RWPE2 (cell line): ENCODE measurements at regions not wholly inside any gene's neighbourhood (a gene's known extent, or its start where the extent isn't known, plus 50 kb on each side); places are given as distances from the start of the nearest gene placed in this dataset.
"Not testable (repeated sequence)": the region's sequence is repeated elsewhere in the genome, so short reads cannot be mapped to it uniquely, and the experiment has no call there.

Experiments used
- ATAC-seq: fragments of 200-7000 bp; cut with Tn5 transposase; 3 replicates; pipeline ENCODE4 v1.9.1; 2021; ENCODE audit warnings: low read depth
- DNase-seq: peaks from one replicate; pipeline ENCODE4 v3.0.0-alpha.2; 2020; ENCODE audit warnings: low spot score
- H3K27ac ChIP-seq: fragments of 450-650 bp; 2 replicates; pipeline ENCODE4 v1.5.1; 2017; ENCODE audit warnings: mild to moderate bottlenecking; ENCODE audit not compliant: poor library complexity, severe bottlenecking
- H3K27me3 ChIP-seq: fragments of 250-450 bp; sonication (Bioruptor Pico); 2 replicates; pipeline ENCODE4 v1.5.1; 2021; ENCODE audit warnings: mild to moderate bottlenecking, moderate library complexity; ENCODE audit not compliant: insufficient read depth, poor library complexity, severe bottlenecking
- H3K36me3 ChIP-seq: fragments of 250-450 bp; sonication (Bioruptor Pico); 2 replicates; pipeline ENCODE4 v1.5.1; 2020; ENCODE audit warnings: low read depth, mild to moderate bottlenecking, moderate library complexity
- H3K4me1 ChIP-seq: fragments of 250-450 bp; sonication (Bioruptor Pico); 2 replicates; pipeline ENCODE4 v1.5.1; 2021; ENCODE audit warnings: mild to moderate bottlenecking, moderate library complexity; ENCODE audit not compliant: insufficient read depth, poor library complexity, severe bottlenecking
- H3K4me3 ChIP-seq: fragments of 250-450 bp; sonication (Bioruptor Pico); 2 replicates; pipeline ENCODE4 v1.5.1; 2021; ENCODE audit warnings: mild to moderate bottlenecking, moderate library complexity; ENCODE audit not compliant: severe bottlenecking
- H3K9me3 ChIP-seq: fragments of 250-450 bp; sonication (Bioruptor Pico); 2 replicates; pipeline ENCODE4 v1.5.1; 2021; ENCODE audit warnings: mild to moderate bottlenecking, moderate library complexity; ENCODE audit not compliant: severe bottlenecking
- CTCF ChIP-seq: fragments of 450-650 bp; IDR thresholded peaks from one replicate; pipeline ENCODE4 v1.5.1; 2017; ENCODE audit warnings: mild to moderate bottlenecking, moderate library complexity; ENCODE audit not compliant: poor library complexity, severe bottlenecking

- TF ChIP-seq CTCF: no peak
- Histone ChIP-seq H3K9me3 (no peaks in the 10 kb centered on the region), H3K36me3 (no peaks in the 10 kb centered on the region), H3K4me1 (no peaks in the 10 kb centered on the region), H3K27ac (no peak overlapping the region), H3K4me3 (no peak overlapping the region), H3K27me3 (peaks cover 8% of the 10 kb centered on the region)
- DNase-seq (no peak), ATAC-seq (no peak)
These were observed 281.3 kb upstream of the NPAP1 start for GRCh38 chr15:24394303-24394702.

DNA sequence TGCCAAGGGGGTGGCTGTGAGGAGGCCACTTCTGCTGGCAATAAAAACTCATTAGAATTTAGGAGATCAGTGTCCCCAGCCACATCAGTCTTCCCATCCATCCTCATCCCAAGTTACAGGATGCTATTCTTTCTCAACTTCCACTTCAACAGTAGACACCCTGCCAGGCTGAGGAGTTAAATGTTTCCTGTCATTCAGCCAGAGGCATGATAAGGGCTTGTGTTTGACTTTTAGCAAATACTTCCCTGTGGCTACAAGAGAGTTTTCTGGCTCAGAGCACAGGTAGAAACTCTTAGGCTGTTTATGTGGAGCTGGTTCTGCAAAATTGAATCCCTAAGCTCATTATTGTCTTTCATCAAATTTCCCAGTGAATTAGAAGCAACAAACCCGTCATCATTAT lies 262.9 kb upstream of the NPAP1 start:
- not testable (repeated sequence) for H3K4me1 ChIP-seq, H3K9me3 ChIP-seq, H3K4me3 ChIP-seq, DNase-seq, H3K27me3 ChIP-seq, H3K36me3 ChIP-seq, ATAC-seq, H3K27ac ChIP-seq

- H3K4me3 ChIP-seq, H3K9me3 ChIP-seq, H3K4me1 ChIP-seq, H3K36me3 ChIP-seq, H3K27ac ChIP-seq, DNase-seq, H3K27me3 ChIP-seq: not testable (repeated sequence)
- peak; percentile 23; the same call in 1 of the 3 replicates for ATAC-seq
These were observed 249.1 kb upstream of the NPAP1 start for GRCh38 chr15:24426286-24427054.

GRCh38 chr15:24427055-24427400 lies 248.5 kb upstream of the NPAP1 start:
- not testable (repeated sequence) for H3K9me3 ChIP-seq, H3K27me3 ChIP-seq, DNase-seq, H3K4me1 ChIP-seq, H3K4me3 ChIP-seq, H3K36me3 ChIP-seq, H3K27ac ChIP-seq
- ATAC-seq: peak; percentile 29; the same call in 1 of the 3 replicates

- ATAC-seq: 0 out of 3 replicates have a peak, but pooled peaks have one; percentile 19
- DNase-seq, H3K9me3 ChIP-seq, H3K4me1 ChIP-seq, H3K36me3 ChIP-seq, H3K4me3 ChIP-seq, H3K27ac ChIP-seq, H3K27me3 ChIP-seq: not testable (repeated sequence)
These were observed 240.3 kb upstream of the NPAP1 start for GRCh38 chr15:24435075-24435820.

DNA sequence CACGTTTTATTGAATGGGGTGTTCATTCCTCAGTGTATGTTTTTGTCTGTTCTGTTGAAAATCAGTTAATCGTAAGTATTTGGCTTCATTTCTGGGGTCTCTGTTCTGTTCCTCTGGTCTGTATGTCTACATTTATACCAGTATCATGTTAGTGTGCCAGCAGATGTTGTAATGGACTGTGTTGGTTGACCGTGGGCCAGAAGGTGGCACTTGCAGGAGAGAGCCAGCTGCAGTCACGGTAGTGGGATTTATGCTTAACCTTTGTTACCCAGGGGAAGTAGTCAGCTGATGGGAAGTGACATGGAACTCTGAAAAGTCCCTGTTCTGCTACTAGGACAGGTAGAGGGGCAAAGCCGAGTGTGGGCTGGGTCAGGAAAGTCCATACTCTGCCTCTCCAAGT lies 238.3 kb upstream of the NPAP1 start:
- H3K27me3 ChIP-seq, H3K9me3 ChIP-seq, H3K4me3 ChIP-seq, H3K27ac ChIP-seq, H3K36me3 ChIP-seq, ATAC-seq, DNase-seq, H3K4me1 ChIP-seq: not testable (repeated sequence)

GRCh38 chr15:24437735-24438134 lies 237.8 kb upstream of the NPAP1 start:
- H3K27me3 ChIP-seq: not testable (repeated sequence)
- ATAC-seq: peak; percentile 26; the same call in 2 of the 3 replicates

GRCh38 chr15:24477107-24478025 lies 198.2 kb upstream of the NPAP1 start:
- not testable (repeated sequence) for H3K9me3 ChIP-seq, DNase-seq, H3K27ac ChIP-seq, H3K4me1 ChIP-seq, H3K36me3 ChIP-seq, H3K4me3 ChIP-seq, H3K27me3 ChIP-seq
- ATAC-seq: peak; percentile 23; the same call in 2 of the 3 replicates

More at GRCh38 chr15:24437735-24438134, 237.8 kb upstream of the NPAP1 start:
- H3K36me3 ChIP-seq, H3K4me1 ChIP-seq, H3K27ac ChIP-seq, H3K9me3 ChIP-seq, H3K4me3 ChIP-seq, DNase-seq: not testable (repeated sequence)

DNA sequence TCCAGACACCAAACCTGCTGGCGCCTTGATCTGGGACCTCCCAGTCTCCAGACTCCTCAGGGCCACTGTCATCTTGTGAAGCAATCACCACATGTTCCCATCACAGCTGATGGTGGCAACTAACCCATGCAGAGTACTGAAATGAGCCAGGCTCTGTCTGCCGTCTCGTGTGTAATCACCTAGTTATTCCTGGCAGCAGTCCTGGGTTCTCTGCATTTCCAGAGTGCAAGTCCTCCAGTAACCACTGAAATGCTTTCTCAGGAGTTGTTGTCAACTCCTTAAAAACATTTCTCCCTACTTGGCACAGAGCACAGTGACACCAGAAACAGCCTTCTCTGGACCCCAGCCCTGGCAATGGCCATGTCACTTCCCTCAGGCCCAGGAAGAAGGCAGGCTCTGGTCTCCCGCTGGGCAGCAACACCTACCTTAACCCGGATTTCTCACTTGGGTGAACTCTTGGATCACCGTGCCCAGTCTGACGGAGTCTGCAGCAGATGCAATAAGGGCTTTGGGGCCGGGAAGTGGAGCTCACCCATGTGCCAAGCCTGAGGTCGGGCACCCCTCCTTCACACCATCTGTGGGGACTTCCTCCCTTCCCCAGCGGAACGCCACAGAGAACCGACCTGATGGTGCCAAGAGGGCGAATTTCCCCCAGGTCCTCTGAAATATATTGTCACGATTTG lies 189.5 kb upstream of the NPAP1 start:
- not testable (repeated sequence) for H3K4me3 ChIP-seq, DNase-seq, ATAC-seq, H3K9me3 ChIP-seq, H3K27me3 ChIP-seq, H3K27ac ChIP-seq, H3K4me1 ChIP-seq, H3K36me3 ChIP-seq
